ENCODE measurements at regions not wholly inside any gene's neighbourhood (a gene's known extent, or its start where the extent isn't known, plus 50 kb on each side); places are given as distances from the start of the nearest gene placed in this dataset.

GRCh38 chr2:240226672-240227537 is 86.4 kb upstream of the OTOS start (continued):
- TF ChIP-seq, protein P1, sequence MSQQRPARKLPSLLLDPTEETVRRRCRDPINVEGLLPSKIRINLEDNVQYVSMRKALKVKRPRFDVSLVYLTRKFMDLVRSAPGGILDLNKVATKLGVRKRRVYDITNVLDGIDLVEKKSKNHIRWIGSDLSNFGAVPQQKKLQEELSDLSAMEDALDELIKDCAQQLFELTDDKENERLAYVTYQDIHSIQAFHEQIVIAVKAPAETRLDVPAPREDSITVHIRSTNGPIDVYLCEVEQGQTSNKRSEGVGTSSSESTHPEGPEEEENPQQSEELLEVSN (IDR thresholded peaks at IDR 0.05), result no peak
- no peak for TF ChIP-seq RXRA (IDR thresholded peaks at IDR 0.05; ENCODE audit: insufficient read depth, low read depth, low read length)

Measured in H1 (cell line).